PC-9 (cell line): ENCODE measurements at regions not wholly inside any gene's neighbourhood (a gene's known extent, or its start where the extent isn't known, plus 50 kb on each side); places are given as distances from the start of the nearest gene placed in this dataset.

Source experiments
- BruUV-seq: library from RNA; stranded (reverse); fragments of 400-500 nt; replicated peaks from 2 replicates; lab custom pipeline; 2021; lab: Mats Ljungman, UMichigan
- CTCF ChIA-PET: fragments of 300-600 bp; sonication (Branson Sonifier 250); formaldehyde crosslinking; loops from one replicate; lab custom pipeline; 2022; ENCODE audit warnings: antibody characterized with exemption; lab: Charles Lee
- POLR2A ChIA-PET: fragments of 300-600 bp; sonication (Branson Sonifier 250); formaldehyde crosslinking; loops from one replicate; lab custom pipeline; 2022; ENCODE audit warnings: antibody characterized with exemption; ENCODE audit not compliant: unreplicated experiment; lab: Charles Lee
- DNase-seq, 2 experiments: peaks; one replicate each; pipeline versions ENCODE4 v3.0.0 to v3.0.0-alpha.2; 2015 to 2022; ENCODE audit warnings: mixed read lengths in 1 of 2
- H2AFZ ChIP-seq: fragments of 200-600 bp; sonication (generic); 2 replicates; pipeline ENCODE4 v1.8.1; 2017; ENCODE audit warnings: antibody characterized with exemption
- H3F3A ChIP-seq: fragments of 200-600 bp; sonication (generic); 2 replicates; pipeline ENCODE4 v1.8.1; 2017; ENCODE audit warnings: antibody characterized with exemption, mild to moderate bottlenecking, low read depth; ENCODE audit not compliant: insufficient read depth
- H3K27ac ChIP-seq: fragments of 200-600 bp; sonication (generic); 2 replicates; pipeline ENCODE4 v1.6.1; 2016; ENCODE audit warnings: mixed run types
- H3K27me3 ChIP-seq: fragments of 200-600 bp; sonication (generic); 2 replicates; pipeline ENCODE4 v1.6.1; 2016; ENCODE audit warnings: low read depth, mixed run types; ENCODE audit not compliant: insufficient read depth
- H3K36me3 ChIP-seq: fragments of 200-600 bp; sonication (generic); 2 replicates; pipeline ENCODE4 v1.6.1; 2016; ENCODE audit warnings: low read depth, mixed run types
- H3K4me1 ChIP-seq: fragments of 200-600 bp; sonication (generic); replicated peaks from 2 replicates; pipeline ENCODE4 v1.6.1; 2016; ENCODE audit warnings: mixed run types; ENCODE audit not compliant: insufficient read depth
- H3K4me2 ChIP-seq: fragments of 200-600 bp; sonication (generic); 2 replicates; pipeline ENCODE4 v1.6.1; 2017; ENCODE audit warnings: mixed run types
- H3K4me3 ChIP-seq: fragments of 200-600 bp; sonication (generic); 2 replicates; pipeline ENCODE4 v1.6.1; 2016; ENCODE audit warnings: mixed run types
- H3K79me2 ChIP-seq: fragments of 200-600 bp; sonication (generic); 2 replicates; pipeline ENCODE4 v1.6.1; 2017; ENCODE audit warnings: low read depth, mixed run types
- H3K9me2 ChIP-seq: fragments of 200-600 bp; sonication (generic); 2 replicates; pipeline ENCODE4 v1.8.1; 2017; ENCODE audit warnings: mild to moderate bottlenecking; ENCODE audit not compliant: insufficient read depth
- H3K9me3 ChIP-seq: fragments of 200-600 bp; sonication (generic); 2 replicates; pipeline ENCODE4 v1.8.1; 2016; ENCODE audit warnings: low read depth; ENCODE audit not compliant: insufficient read depth
- H4K20me1 ChIP-seq: fragments of 200-600 bp; sonication (generic); 2 replicates; pipeline ENCODE4 v1.8.1; 2017; ENCODE audit not compliant: insufficient read depth
- EZH2 ChIP-seq: fragments of 200-600 bp; sonication (generic); IDR thresholded peaks from 2 replicates; pipeline ENCODE4 v1.8.0; 2017; ENCODE audit warnings: antibody characterized with exemption, low read depth
- intact Hi-C: fragments of 100-400 bp; cut with micrococcal nuclease; formaldehyde crosslinking; loops from one replicate; pipeline ENCODE4 v1.10.0; 2022; ENCODE audit not compliant: unreplicated experiment
- TF ChIP-seq, protein P1 (sequence below): fragments of 200-600 bp; sonication (generic); conservative IDR thresholded peaks from 2 replicates; pipeline ENCODE4 v1.6.1; 2017; ENCODE audit warnings: mixed run types, antibody characterized with exemption, mild to moderate bottlenecking, moderate library complexity

DNA sequence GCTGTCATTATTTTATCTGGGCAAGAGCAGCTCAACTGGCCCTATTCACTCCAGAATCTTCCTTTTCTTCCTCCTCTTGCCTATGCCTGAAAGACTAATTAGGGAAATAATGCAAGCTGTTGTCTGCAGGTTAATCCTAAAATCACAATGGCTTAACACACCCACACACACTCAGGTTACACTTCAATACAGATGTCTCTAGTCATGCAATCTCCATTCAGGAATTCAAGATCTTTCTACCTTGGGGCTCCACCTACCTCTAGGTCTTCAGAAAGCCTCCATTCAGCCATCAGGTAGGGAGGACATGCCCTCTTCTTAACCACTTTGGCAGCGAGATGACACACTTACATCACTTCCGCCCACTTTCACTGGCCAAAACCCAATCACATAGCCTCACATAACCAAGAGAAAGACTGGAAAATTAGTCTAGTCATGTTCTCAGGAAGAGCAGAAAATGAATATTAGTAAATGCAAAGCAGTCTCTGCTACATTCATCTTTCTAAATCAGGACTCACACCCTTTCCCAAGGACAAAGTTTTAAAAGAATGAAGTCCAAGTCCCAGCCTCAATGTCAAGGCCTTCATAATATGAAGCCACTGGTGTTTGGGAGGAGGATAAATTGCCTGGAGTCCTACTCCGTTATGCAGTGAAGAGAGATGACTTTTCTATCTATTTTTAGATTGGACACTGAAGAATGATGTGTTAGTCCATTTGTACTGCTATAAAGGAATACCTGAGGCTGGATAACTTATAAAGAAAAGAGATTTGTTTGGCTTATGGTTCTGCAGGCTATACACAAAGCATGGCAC, 428.1 kb downstream of the EFNA5 start:
- Histone ChIP-seq H3K4me2 (no peak overlapping the region), H3K9me3 (no peaks in the 10 kb centered on the region), H3K79me2 (no peaks in the 10 kb centered on the region), H3F3A (no peaks in the 10 kb centered on the region), H3K27me3 (no peaks in the 10 kb centered on the region), H3K27ac (no peak overlapping the region), H3K4me1 (peaks cover 5% of the 10 kb centered on the region; the same call in 1 of the 2 replicates), H3K4me3 (no peak overlapping the region), H3K9me2 (no peaks in the 10 kb centered on the region), H3K36me3 (no peaks in the 10 kb centered on the region), H4K20me1 (no peaks in the 10 kb centered on the region), H2AFZ (no peak overlapping the region)
- ChIA-PET CTCF (interaction anchor here (0.9 kb wide), 1 partner anchor 8 kb away, joined by 3 read pairs; no protein-coding TSS in a partner anchor), POLR2A (no interaction called here)
- BruUV-seq, result no TSS peak
- TF ChIP-seq EZH2, result no peak
- TF ChIP-seq, protein P1, sequence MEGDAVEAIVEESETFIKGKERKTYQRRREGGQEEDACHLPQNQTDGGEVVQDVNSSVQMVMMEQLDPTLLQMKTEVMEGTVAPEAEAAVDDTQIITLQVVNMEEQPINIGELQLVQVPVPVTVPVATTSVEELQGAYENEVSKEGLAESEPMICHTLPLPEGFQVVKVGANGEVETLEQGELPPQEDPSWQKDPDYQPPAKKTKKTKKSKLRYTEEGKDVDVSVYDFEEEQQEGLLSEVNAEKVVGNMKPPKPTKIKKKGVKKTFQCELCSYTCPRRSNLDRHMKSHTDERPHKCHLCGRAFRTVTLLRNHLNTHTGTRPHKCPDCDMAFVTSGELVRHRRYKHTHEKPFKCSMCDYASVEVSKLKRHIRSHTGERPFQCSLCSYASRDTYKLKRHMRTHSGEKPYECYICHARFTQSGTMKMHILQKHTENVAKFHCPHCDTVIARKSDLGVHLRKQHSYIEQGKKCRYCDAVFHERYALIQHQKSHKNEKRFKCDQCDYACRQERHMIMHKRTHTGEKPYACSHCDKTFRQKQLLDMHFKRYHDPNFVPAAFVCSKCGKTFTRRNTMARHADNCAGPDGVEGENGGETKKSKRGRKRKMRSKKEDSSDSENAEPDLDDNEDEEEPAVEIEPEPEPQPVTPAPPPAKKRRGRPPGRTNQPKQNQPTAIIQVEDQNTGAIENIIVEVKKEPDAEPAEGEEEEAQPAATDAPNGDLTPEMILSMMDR, result no peak
- intact Hi-C loops, result no loop called here
- no peak for DNase-seq

DNA sequence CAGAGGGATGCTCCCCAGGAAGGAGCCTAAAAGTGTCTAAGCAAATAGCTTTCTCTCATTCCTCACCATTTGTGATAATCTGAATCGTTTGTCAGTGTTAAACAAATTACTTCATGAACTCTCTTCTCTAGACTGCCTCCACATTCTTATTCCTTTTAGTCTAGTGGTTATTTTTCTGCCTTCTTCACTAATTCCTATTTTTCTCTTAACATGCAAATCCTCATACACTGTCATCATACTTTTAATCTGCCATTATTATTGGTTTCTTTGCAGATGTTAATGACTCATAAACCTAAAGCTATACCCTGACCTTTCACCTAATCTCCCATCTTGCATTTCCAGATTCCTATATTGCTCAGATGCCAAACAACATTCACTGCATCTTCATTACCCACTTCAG, 428.9 kb downstream of the EFNA5 start:
- no peak for DNase-seq
- ChIA-PET POLR2A (no interaction called here), CTCF (no interaction called here)
- Histone ChIP-seq H3K27me3 (no peaks in the 10 kb centered on the region), H3K4me3 (no peak overlapping the region), H3K9me2 (no peaks in the 10 kb centered on the region), H2AFZ (no peak overlapping the region), H3F3A (no peaks in the 10 kb centered on the region), H3K36me3 (no peaks in the 10 kb centered on the region), H4K20me1 (no peaks in the 10 kb centered on the region), H3K27ac (no peak overlapping the region), H3K9me3 (no peaks in the 10 kb centered on the region), H3K4me1 (peaks cover 5% of the 10 kb centered on the region; the same call in 1 of the 2 replicates), H3K79me2 (no peaks in the 10 kb centered on the region), H3K4me2 (no peak overlapping the region)
- BruUV-seq, result no TSS peak
- intact Hi-C loops, result no loop called here
- TF ChIP-seq EZH2, result no peak
- TF ChIP-seq, protein P1, result no peak

DNA sequence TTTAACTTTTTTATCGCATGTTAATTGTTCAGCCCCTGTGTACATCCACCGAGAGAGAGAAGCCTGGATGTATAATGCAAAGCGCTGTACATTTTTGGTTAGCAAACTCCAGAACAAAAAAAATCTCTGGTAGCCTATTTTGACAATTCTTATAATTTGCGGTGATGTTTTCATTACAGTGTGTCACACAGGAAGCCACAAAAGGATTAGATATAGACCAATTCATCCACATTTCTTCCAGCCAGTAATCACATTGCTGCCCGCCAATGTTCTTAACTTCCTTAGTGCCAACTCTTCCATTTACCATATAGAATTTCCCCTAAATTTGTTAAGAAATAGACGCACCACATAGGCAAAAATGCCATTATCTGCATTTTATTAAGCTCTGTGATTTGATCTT, 435.6 kb downstream of the EFNA5 start:
- intact Hi-C loops, result no loop called here
- BruUV-seq, result no TSS peak
- Histone ChIP-seq H3K4me2 (no peak overlapping the region), H3K4me1 (no peaks in the 10 kb centered on the region), H3K9me3 (no peaks in the 10 kb centered on the region), H3K9me2 (0 out of 2 replicates have a peak, but pooled peaks cover 6% of the 10 kb centered on the region), H3K36me3 (no peaks in the 10 kb centered on the region), H3K27me3 (no peaks in the 10 kb centered on the region), H3F3A (no peaks in the 10 kb centered on the region), H4K20me1 (no peaks in the 10 kb centered on the region), H2AFZ (no peak overlapping the region), H3K4me3 (no peak overlapping the region), H3K27ac (no peak overlapping the region), H3K79me2 (no peaks in the 10 kb centered on the region)
- POLR2A ChIA-PET, result interaction anchor here (0.6 kb wide), 1 partner anchor 1180 kb away, joined by 10 read pairs; no protein-coding TSS in a partner anchor
- no peak for TF ChIP-seq EZH2
- TF ChIP-seq, protein P1, result no peak
- no peak for DNase-seq
- CTCF ChIA-PET, result no interaction called here
